HG03097 (cell line): ENCODE measurements at regions not wholly inside any gene's neighbourhood (a gene's known extent, or its start where the extent isn't known, plus 50 kb on each side); places are given as distances from the start of the nearest gene placed in this dataset.
"Not testable (repeated sequence)": the region's sequence is repeated elsewhere in the genome, so short reads cannot be mapped to it uniquely, and the experiment has no call there.

Experiments
- ATAC-seq: cut with Tn5 transposase; IDR thresholded peaks from one replicate; pipeline ENCODE4 v1.9.1; 2021; ENCODE audit not compliant: unreplicated experiment, low FRiP score

- no peak for ATAC-seq
Measured at GRCh38 chr9:102038006-102038405, 299.6 kb upstream of the GRIN3A start.

GRCh38 chr9:102035929-102036328 lies 297.5 kb upstream of the GRIN3A start:
- ATAC-seq, result peak; percentile 76

GRCh38 chr9:102032614-102033013 lies 294.2 kb upstream of the GRIN3A start:
- no peak for ATAC-seq

GRCh38 chr9:102000956-102001355 lies 262.5 kb upstream of the GRIN3A start:
- no peak for ATAC-seq

- ATAC-seq, result no peak
Measured at GRCh38 chr9:101999441-101999840, 261.0 kb upstream of the GRIN3A start.

GRCh38 chr9:101995231-101995630 lies 256.8 kb upstream of the GRIN3A start:
- ATAC-seq, result no peak

GRCh38 chr9:101993771-101994170 lies 255.3 kb upstream of the GRIN3A start:
- no peak for ATAC-seq

- no peak for ATAC-seq
Measured at GRCh38 chr9:101991926-101992325, 253.5 kb upstream of the GRIN3A start.

- ATAC-seq, result peak; percentile 71
Measured at GRCh38 chr9:101977614-101978210, 239.3 kb upstream of the GRIN3A start.

- no peak for ATAC-seq
Measured at GRCh38 chr9:101970609-101971008, 232.2 kb upstream of the GRIN3A start.

- ATAC-seq, result no peak
Measured at GRCh38 chr9:101968392-101968791, 229.9 kb upstream of the GRIN3A start.

GRCh38 chr9:101966691-101967090 lies 228.2 kb upstream of the GRIN3A start:
- ATAC-seq, result no peak

GRCh38 chr9:101957705-101958104 lies 219.3 kb upstream of the GRIN3A start:
- no peak for ATAC-seq

- ATAC-seq, result no peak
Measured at GRCh38 chr9:101951598-101951997, 213.2 kb upstream of the GRIN3A start.

- no peak for ATAC-seq
Measured at GRCh38 chr9:101931756-101932155, 193.3 kb upstream of the GRIN3A start.

GRCh38 chr9:101930783-101931182 lies 192.3 kb upstream of the GRIN3A start:
- ATAC-seq, result no peak

GRCh38 chr9:101925498-101925897 lies 187.1 kb upstream of the GRIN3A start:
- ATAC-seq, result no peak

GRCh38 chr9:101923451-101923850 lies 185.0 kb upstream of the GRIN3A start:
- no peak for ATAC-seq

GRCh38 chr9:101916948-101917347 lies 178.5 kb upstream of the GRIN3A start:
- not testable (repeated sequence) for ATAC-seq

- ATAC-seq, result no peak
Measured at GRCh38 chr9:101915482-101915881, 177.0 kb upstream of the GRIN3A start.

- no peak for ATAC-seq
Measured at GRCh38 chr9:101912698-101913097, 174.3 kb upstream of the GRIN3A start.

- ATAC-seq, result no peak
Measured at GRCh38 chr9:101907466-101907865, 169.0 kb upstream of the GRIN3A start.

- ATAC-seq, result no peak
Measured at GRCh38 chr9:101904845-101905244, 166.4 kb upstream of the GRIN3A start.
